Central memory CD8-positive, alpha-beta T cell (primary cell): ENCODE measurements at regions not wholly inside any gene's neighbourhood (a gene's known extent, or its start where the extent isn't known, plus 50 kb on each side); places are given as distances from the start of the nearest gene placed in this dataset.

Source experiments
- ATAC-seq: fragments of 150-1000 bp; cut with Tn5 transposase; replicated peaks from 2 replicates; pipeline ENCODE4 v1.10.0; 2022; ENCODE audit warnings: mild to moderate bottlenecking, moderate FRiP score, moderate number of reproducible peaks; ENCODE audit not compliant: poor library complexity, severe bottlenecking; ENCODE audit errors: extremely low read depth
- DNase-seq, 2 donors: peaks; one replicate each; pipeline ENCODE4 v3.0.0; 2021; ENCODE audit warnings: low spot score in 2 of 2
- H3K27ac Mint-ChIP-seq: one replicate; pipeline ENCODE4 v1.8.0; 2022; ENCODE audit warnings: low read depth, mild to moderate bottlenecking, moderate library complexity, mixed read lengths
- H3K27me3 Mint-ChIP-seq: one replicate; pipeline ENCODE4 v1.8.0; 2022; ENCODE audit warnings: mixed read lengths
- H3K36me3 Mint-ChIP-seq: one replicate; pipeline ENCODE4 v1.8.0; 2022; ENCODE audit warnings: mild to moderate bottlenecking, moderate library complexity, mixed read lengths; ENCODE audit not compliant: insufficient read depth
- H3K4me1 Mint-ChIP-seq: one replicate; pipeline ENCODE4 v1.8.0; 2022; ENCODE audit warnings: mixed read lengths
- H3K4me3 Mint-ChIP-seq: one replicate; pipeline ENCODE4 v1.8.0; 2022; ENCODE audit warnings: mild to moderate bottlenecking, moderate library complexity, mixed read lengths
- H3K9me3 Mint-ChIP-seq: one replicate; pipeline ENCODE4 v1.8.0; 2022; ENCODE audit warnings: mixed read lengths

- Mint-ChIP-seq H3K27ac (no peak overlapping the region), H3K4me3 (no peak overlapping the region), H3K9me3 (no peaks in the 10 kb centered on the region), H3K36me3 (no peaks in the 10 kb centered on the region), H3K27me3 (peaks cover 36% of the 10 kb centered on the region), H3K4me1 (no peaks in the 10 kb centered on the region)
- DNase-seq = no peak
- no peak for ATAC-seq
Measured at GRCh38 chr2:215670396-215670795, 234.5 kb upstream of the FN1 start.

- Mint-ChIP-seq H3K36me3 (no peaks in the 10 kb centered on the region), H3K27me3 (peaks cover 36% of the 10 kb centered on the region), H3K4me3 (no peak overlapping the region), H3K27ac (no peak overlapping the region), H3K4me1 (no peaks in the 10 kb centered on the region), H3K9me3 (no peaks in the 10 kb centered on the region)
- no peak for DNase-seq
- ATAC-seq = no peak
Measured at GRCh38 chr2:215668378-215668775, 232.5 kb upstream of the FN1 start.

DNA sequence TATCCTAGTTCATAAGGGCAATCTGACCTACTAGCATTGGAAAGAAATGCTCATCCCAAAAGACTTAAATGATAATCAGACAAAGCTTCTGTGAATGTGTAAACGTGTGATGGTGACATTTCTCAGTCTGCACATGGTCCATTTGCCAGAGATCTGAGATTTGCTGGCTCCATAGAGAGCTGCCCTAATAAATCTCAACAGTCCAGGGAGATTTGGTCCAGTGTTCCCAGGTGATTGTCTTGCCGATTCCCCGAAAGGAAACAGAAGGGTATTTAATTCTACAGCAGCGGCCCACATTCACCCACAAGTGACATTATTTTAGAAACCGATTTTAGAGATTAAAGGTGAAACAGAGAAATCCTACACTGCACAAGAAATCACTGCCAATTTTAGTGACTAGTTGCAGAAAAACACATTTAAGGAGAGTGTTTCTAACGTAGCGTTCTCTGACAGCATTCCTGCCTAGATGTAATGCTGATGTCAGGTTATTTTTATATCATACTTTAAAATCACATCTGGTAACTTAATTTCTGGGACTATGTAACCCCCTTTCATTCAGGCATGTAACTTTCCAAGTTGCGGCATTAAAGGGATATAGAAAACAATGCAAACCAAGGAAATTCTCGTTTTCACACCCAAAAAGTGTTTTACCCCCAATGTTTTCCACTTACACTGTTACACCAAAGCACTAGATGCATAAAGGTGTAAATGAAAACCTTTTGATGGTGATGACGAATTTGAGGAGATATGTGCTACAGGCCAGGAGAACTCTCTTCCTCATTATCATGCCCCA lies 231.9 kb upstream of the FN1 start:
- no peaks in the 10 kb centered on the region for H3K36me3 Mint-ChIP-seq
- ATAC-seq = no peak
- peaks cover 36% of the 10 kb centered on the region for H3K27me3 Mint-ChIP-seq
- DNase-seq = no peak
- no peaks in the 10 kb centered on the region for H3K4me1 Mint-ChIP-seq
- no peak overlapping the region for H3K27ac Mint-ChIP-seq
- no peak overlapping the region for H3K4me3 Mint-ChIP-seq
- no peaks in the 10 kb centered on the region for H3K9me3 Mint-ChIP-seq

GRCh38 chr2:215664847-215665525 lies 229.1 kb upstream of the FN1 start:
- Mint-ChIP-seq H3K9me3 (no peaks in the 10 kb centered on the region), H3K4me1 (no peaks in the 10 kb centered on the region), H3K4me3 (no peak overlapping the region), H3K27ac (no peak overlapping the region), H3K36me3 (no peaks in the 10 kb centered on the region), H3K27me3 (peaks cover 23% of the 10 kb centered on the region)
- ATAC-seq (no peak), DNase-seq (no peak)

DNA sequence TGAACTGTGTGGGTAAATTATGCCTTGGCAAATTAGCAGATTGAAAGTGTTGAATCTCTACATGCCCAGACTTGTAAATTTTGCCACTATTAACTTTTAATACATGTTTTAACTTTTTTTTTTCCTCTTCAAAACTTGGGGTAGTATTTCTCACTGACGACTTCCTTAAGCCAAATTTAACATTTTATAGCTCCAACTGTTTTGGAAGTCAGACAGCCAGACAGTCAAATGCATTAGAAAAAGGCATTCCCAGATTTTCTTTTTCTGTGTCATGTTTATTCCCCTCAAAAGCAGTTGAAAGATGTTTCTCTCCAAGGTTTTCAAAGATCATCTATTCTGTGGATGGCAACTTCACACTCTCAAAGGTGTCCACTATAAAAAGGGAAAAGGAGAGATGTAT lies 226.8 kb upstream of the FN1 start:
- ATAC-seq = no peak
- Mint-ChIP-seq H3K36me3 (no peaks in the 10 kb centered on the region), H3K9me3 (no peaks in the 10 kb centered on the region), H3K27me3 (peaks cover 11% of the 10 kb centered on the region), H3K27ac (no peak overlapping the region), H3K4me1 (no peaks in the 10 kb centered on the region), H3K4me3 (no peak overlapping the region)
- DNase-seq = no peak

DNA sequence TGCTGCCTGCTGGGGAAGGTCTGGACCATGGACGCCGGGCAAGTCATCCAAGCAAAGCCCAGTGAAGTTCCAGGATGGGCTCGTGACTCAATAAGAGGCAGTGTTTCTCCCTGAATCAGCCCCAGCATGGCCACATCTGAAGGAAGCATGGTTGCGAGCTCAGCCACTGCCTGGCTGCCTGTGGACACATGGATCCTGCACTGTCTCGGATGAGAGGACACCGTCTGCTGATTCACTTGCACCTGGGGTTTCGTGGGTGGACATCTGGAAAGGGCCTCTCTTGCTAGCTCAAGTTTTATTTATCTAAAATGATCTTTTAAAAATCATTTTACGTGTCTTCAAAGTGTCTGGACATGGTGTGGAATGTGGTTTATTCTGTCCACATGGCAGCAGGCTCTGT lies 224.8 kb upstream of the FN1 start:
- no peak overlapping the region for H3K27ac Mint-ChIP-seq
- no peaks in the 10 kb centered on the region for H3K36me3 Mint-ChIP-seq
- no peaks in the 10 kb centered on the region for H3K4me1 Mint-ChIP-seq
- DNase-seq (no peak), ATAC-seq (no peak)
- H3K27me3 Mint-ChIP-seq = no peaks in the 10 kb centered on the region
- no peak overlapping the region for H3K4me3 Mint-ChIP-seq
- H3K9me3 Mint-ChIP-seq = no peaks in the 10 kb centered on the region

DNA sequence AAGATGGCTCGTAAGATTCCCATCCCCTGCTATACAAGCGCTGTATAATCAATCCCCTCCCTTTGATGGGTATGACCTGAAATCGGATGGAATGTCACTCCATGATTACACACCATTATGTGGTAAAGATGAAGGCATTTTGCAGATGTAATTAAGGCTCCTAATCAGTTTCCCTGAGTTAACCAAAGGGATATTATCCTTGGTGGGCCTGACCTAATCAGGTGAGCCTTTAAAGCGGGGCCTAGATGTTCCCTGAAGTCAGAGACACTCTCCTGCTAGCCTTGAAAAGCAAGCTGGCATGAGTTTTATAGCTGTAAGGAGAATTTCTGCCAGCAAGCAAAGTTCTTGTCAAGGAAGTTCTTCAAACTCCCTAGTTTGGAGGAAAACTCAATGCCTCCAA lies 223.8 kb upstream of the FN1 start:
- H3K36me3 Mint-ChIP-seq = no peaks in the 10 kb centered on the region

DNA sequence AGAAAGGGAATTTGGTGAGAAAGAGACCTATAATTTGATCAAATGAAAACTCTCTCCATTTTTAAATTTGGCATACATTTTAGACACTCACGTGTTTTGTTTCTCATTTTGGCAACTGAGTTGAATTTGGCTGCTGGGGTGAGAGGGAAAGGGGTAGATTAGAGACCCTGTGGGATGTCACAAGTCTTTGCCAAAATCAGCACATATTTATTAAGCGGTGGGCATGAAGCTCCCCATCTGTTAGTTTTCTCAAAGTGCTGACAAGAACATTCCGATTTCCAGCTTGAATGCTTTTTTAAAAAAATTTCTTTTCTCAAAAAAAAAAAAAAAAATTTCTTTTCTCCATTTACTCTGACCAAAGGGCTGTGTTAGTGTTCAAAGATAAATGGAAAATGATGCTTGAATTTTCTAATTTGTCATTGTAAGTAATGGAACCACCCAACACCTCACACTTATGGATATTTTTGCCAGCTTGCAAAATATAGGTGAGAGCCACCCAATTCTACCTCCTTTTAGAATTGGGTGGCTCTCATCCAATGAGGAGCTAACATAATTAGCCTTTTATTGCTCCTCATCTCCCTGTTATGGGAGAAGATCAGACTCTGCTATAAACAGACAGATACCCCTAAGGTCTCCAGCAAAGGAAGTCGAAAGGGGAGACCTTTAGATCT lies 222.9 kb upstream of the FN1 start:
- Mint-ChIP-seq H3K27me3 (no peaks in the 10 kb centered on the region), H3K4me3 (no peak overlapping the region), H3K27ac (no peak overlapping the region), H3K36me3 (no peaks in the 10 kb centered on the region), H3K9me3 (no peaks in the 10 kb centered on the region), H3K4me1 (no peaks in the 10 kb centered on the region)
- DNase-seq (no peak), ATAC-seq (no peak)

More for the DNA sequence above, 223.8 kb upstream of the FN1 start:
- Mint-ChIP-seq H3K4me3 (no peak overlapping the region), H3K4me1 (no peaks in the 10 kb centered on the region), H3K9me3 (no peaks in the 10 kb centered on the region), H3K27me3 (no peaks in the 10 kb centered on the region), H3K27ac (no peak overlapping the region)
- DNase-seq (no peak), ATAC-seq (no peak)

GRCh38 chr2:215657844-215658243 lies 222.0 kb upstream of the FN1 start:
- Mint-ChIP-seq H3K36me3 (no peaks in the 10 kb centered on the region), H3K27ac (no peak overlapping the region), H3K4me1 (no peaks in the 10 kb centered on the region), H3K4me3 (no peak overlapping the region), H3K9me3 (no peaks in the 10 kb centered on the region), H3K27me3 (no peaks in the 10 kb centered on the region)
- ATAC-seq (no peak), DNase-seq (no peak)

DNA sequence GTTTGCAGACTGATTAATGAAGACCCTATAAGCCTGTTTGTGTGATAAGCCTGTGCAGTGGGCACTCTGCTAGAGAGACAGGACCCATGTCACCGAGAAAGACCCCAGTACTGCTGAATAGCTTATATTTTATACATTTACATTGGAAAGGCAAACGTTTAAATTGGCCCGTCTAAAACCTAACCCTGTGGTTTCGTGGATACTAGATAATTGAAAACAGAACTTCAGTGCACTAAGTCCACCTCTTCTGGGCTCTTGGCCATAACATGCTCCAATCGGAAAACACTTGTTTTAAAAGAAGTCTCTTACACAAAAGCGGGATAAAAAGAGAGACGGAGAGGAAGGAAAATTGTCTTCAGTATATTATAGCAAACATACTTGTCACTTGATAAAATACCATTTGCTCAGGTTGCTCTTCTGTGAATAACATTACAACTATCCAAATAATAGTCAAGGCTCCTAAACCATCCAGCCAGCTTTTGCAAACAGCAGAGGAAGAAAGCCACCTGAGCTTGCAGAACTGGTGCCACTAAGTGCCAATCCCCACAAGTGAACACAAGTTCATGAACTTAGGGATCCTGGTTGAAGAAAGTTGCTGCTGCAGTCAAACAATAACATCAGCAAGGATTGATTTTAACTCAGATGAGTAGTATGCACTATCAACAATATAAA lies 218.4 kb upstream of the FN1 start:
- no peaks in the 10 kb centered on the region for H3K4me1 Mint-ChIP-seq
- H3K27ac Mint-ChIP-seq = no peak overlapping the region
- ATAC-seq (no peak), DNase-seq (no peak)
- peaks cover 13% of the 10 kb centered on the region for H3K27me3 Mint-ChIP-seq
- H3K4me3 Mint-ChIP-seq = no peak overlapping the region
- H3K9me3 Mint-ChIP-seq = no peaks in the 10 kb centered on the region
- no peaks in the 10 kb centered on the region for H3K36me3 Mint-ChIP-seq

DNA sequence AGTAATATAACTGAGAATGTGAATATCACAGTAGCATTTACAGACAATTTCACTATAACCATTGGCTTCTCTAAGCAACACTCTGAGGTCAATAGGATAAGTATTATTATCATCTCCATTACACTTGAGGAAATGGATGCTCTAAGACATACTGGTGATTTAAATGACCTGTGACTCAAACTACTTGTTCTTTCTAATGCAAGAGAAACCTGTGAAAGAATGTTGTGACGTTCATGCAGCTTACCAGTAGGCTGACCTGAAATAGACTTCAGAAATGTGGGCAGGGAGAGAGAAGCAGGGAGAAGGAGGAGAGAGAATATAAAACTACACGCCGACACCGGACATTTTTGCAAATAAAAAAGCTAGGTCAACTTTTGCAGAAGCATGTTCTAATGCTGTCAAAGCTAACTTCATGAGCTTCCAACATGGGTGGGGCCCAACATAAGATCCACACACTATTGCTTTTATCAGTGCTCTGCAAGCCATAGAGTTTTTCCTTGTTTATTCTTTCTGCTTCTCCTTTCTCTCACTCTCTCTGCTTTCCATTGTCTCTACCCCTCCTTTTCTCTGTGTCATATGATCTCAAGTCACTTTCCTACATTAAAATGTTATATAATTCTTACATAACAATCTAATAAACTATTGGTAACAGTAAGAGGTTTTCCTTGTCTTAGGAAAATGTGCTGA lies 217.6 kb upstream of the FN1 start:
- no peaks in the 10 kb centered on the region for H3K36me3 Mint-ChIP-seq
- DNase-seq (no peak), ATAC-seq (no peak)
- no peaks in the 10 kb centered on the region for H3K4me1 Mint-ChIP-seq
- H3K9me3 Mint-ChIP-seq = no peaks in the 10 kb centered on the region
- no peak overlapping the region for H3K4me3 Mint-ChIP-seq
- H3K27ac Mint-ChIP-seq = no peak overlapping the region
- peaks cover 13% of the 10 kb centered on the region for H3K27me3 Mint-ChIP-seq

- Mint-ChIP-seq H3K4me3 (no peak overlapping the region), H3K27me3 (peaks cover 13% of the 10 kb centered on the region), H3K9me3 (no peaks in the 10 kb centered on the region), H3K36me3 (no peaks in the 10 kb centered on the region), H3K27ac (no peak overlapping the region), H3K4me1 (no peaks in the 10 kb centered on the region)
- ATAC-seq = no peak
- DNase-seq = no peak
Measured at GRCh38 chr2:215652388-215652787, 216.5 kb upstream of the FN1 start.
